ACC112 (cell line): ENCODE measurements at regions not wholly inside any gene's neighbourhood (a gene's known extent, or its start where the extent isn't known, plus 50 kb on each side); places are given as distances from the start of the nearest gene placed in this dataset.

ENCODE experiments used
- H2AFZ ChIP-seq: fragments of 200-600 bp; sonication (generic); one replicate; pipeline ENCODE4 v1.6.0; 2017; ENCODE audit warnings: antibody characterized with exemption, low read length; ENCODE audit not compliant: unreplicated experiment
- H3K27ac ChIP-seq: fragments of 200-600 bp; sonication (generic); 2 replicates; pipeline ENCODE4 v1.5.1; 2014; ENCODE audit warnings: low read depth, mild to moderate bottlenecking, antibody characterized with exemption, low read length, moderate library complexity
- H3K27me3 ChIP-seq: fragments of 200-600 bp; sonication (generic); 2 replicates; pipeline ENCODE4 v1.6.1; 2014; ENCODE audit warnings: mild to moderate bottlenecking, antibody characterized with exemption, low read length, moderate library complexity, mixed read lengths; ENCODE audit not compliant: insufficient read depth
- H3K36me3 ChIP-seq: fragments of 200-600 bp; sonication (generic); 2 replicates; pipeline ENCODE4 v1.6.1; 2016; ENCODE audit warnings: mild to moderate bottlenecking, antibody characterized with exemption, low read length, moderate library complexity, mixed read lengths; ENCODE audit not compliant: insufficient read depth
- H3K4me1 ChIP-seq: fragments of 200-600 bp; sonication (generic); one replicate; pipeline ENCODE4 v1.6.1; 2016; ENCODE audit warnings: low read length, mixed read lengths; ENCODE audit not compliant: insufficient read depth, unreplicated experiment, control insufficient read depth
- H3K4me3 ChIP-seq: fragments of 200-600 bp; sonication (generic); 2 replicates; pipeline ENCODE4 v1.5.1; 2014; ENCODE audit warnings: mild to moderate bottlenecking, low read depth, low read length
- H3K79me2 ChIP-seq: fragments of 200-600 bp; sonication (generic); one replicate; pipeline ENCODE4 v1.6.0; 2016; ENCODE audit warnings: low read length; ENCODE audit not compliant: control insufficient read depth, unreplicated experiment, insufficient read depth

GRCh38 chr9:134564431-134565170 is 77.0 kb upstream of the COL5A1 start:
- Histone ChIP-seq H3K27ac (no peak overlapping the region), H3K79me2 (no peaks in the 10 kb centered on the region), H3K4me3 (no peak overlapping the region), H3K27me3 (no peaks in the 10 kb centered on the region), H3K4me1 (peaks cover 5% of the 10 kb centered on the region), H2AFZ (no peak overlapping the region), H3K36me3 (no peaks in the 10 kb centered on the region)

- H3K79me2 ChIP-seq: no peaks in the 10 kb centered on the region
Observed at GRCh38 chr9:134565316-134565915, 76.2 kb upstream of the COL5A1 start.

GRCh38 chr9:134566196-134566847 is 75.3 kb upstream of the COL5A1 start:
- Histone ChIP-seq H3K27ac (no peak overlapping the region), H3K27me3 (no peaks in the 10 kb centered on the region), H3K79me2 (no peaks in the 10 kb centered on the region)

More at GRCh38 chr9:134565316-134565915, 76.2 kb upstream of the COL5A1 start:
- no peak overlapping the region for H3K4me3 ChIP-seq
- H3K27ac ChIP-seq: no peak overlapping the region
- H2AFZ ChIP-seq: no peak overlapping the region
- H3K27me3 ChIP-seq: no peaks in the 10 kb centered on the region
- H3K36me3 ChIP-seq: no peaks in the 10 kb centered on the region
- H3K4me1 ChIP-seq: peaks cover 5% of the 10 kb centered on the region

GRCh38 chr9:134566936-134567335 is 74.7 kb upstream of the COL5A1 start:
- Histone ChIP-seq H3K27me3 (no peaks in the 10 kb centered on the region), H2AFZ (no peak overlapping the region), H3K27ac (no peak overlapping the region), H3K36me3 (no peaks in the 10 kb centered on the region), H3K4me1 (peaks cover 5% of the 10 kb centered on the region), H3K79me2 (no peaks in the 10 kb centered on the region), H3K4me3 (no peak overlapping the region)

More at GRCh38 chr9:134566196-134566847, 75.3 kb upstream of the COL5A1 start:
- H3K36me3 ChIP-seq: no peaks in the 10 kb centered on the region
- no peak overlapping the region for H2AFZ ChIP-seq
- no peak overlapping the region for H3K4me3 ChIP-seq
- peaks cover 5% of the 10 kb centered on the region for H3K4me1 ChIP-seq

- H3K36me3 ChIP-seq: no peaks in the 10 kb centered on the region
- H3K27me3 ChIP-seq: no peaks in the 10 kb centered on the region
- no peak overlapping the region for H3K4me3 ChIP-seq
- H3K4me1 ChIP-seq: peaks cover 5% of the 10 kb centered on the region
- no peak overlapping the region for H2AFZ ChIP-seq
- no peaks in the 10 kb centered on the region for H3K79me2 ChIP-seq
- H3K27ac ChIP-seq: no peak overlapping the region
Observed at GRCh38 chr9:134568116-134568515, 73.5 kb upstream of the COL5A1 start.

GRCh38 chr9:134568811-134569210 is 72.8 kb upstream of the COL5A1 start:
- peaks cover 5% of the 10 kb centered on the region for H3K4me1 ChIP-seq
- H3K36me3 ChIP-seq: no peaks in the 10 kb centered on the region
- H2AFZ ChIP-seq: no peak overlapping the region
- no peaks in the 10 kb centered on the region for H3K79me2 ChIP-seq
- no peaks in the 10 kb centered on the region for H3K27me3 ChIP-seq
- H3K4me3 ChIP-seq: no peak overlapping the region
- H3K27ac ChIP-seq: no peak overlapping the region

GRCh38 chr9:134569626-134570025 is 72.0 kb upstream of the COL5A1 start:
- no peaks in the 10 kb centered on the region for H3K27me3 ChIP-seq

GRCh38 chr9:134570151-134570621 is 71.4 kb upstream of the COL5A1 start:
- Histone ChIP-seq H3K36me3 (no peaks in the 10 kb centered on the region), H3K4me3 (no peak overlapping the region), H3K27ac (no peak overlapping the region), H3K4me1 (no peaks in the 10 kb centered on the region), H2AFZ (no peak overlapping the region), H3K79me2 (no peaks in the 10 kb centered on the region), H3K27me3 (no peaks in the 10 kb centered on the region)

More at GRCh38 chr9:134569626-134570025, 72.0 kb upstream of the COL5A1 start:
- H3K4me1 ChIP-seq: peaks cover 3% of the 10 kb centered on the region
- no peak overlapping the region for H3K4me3 ChIP-seq
- no peaks in the 10 kb centered on the region for H3K36me3 ChIP-seq
- no peaks in the 10 kb centered on the region for H3K79me2 ChIP-seq
- no peak overlapping the region for H3K27ac ChIP-seq
- H2AFZ ChIP-seq: no peak overlapping the region

- Histone ChIP-seq H3K27ac (no peak overlapping the region), H2AFZ (no peak overlapping the region), H3K79me2 (no peaks in the 10 kb centered on the region), H3K4me1 (no peaks in the 10 kb centered on the region), H3K27me3 (no peaks in the 10 kb centered on the region), H3K36me3 (no peaks in the 10 kb centered on the region), H3K4me3 (no peak overlapping the region)
Observed at GRCh38 chr9:134570711-134571325, 70.8 kb upstream of the COL5A1 start.

- Histone ChIP-seq H3K36me3 (no peaks in the 10 kb centered on the region), H3K27ac (no peak overlapping the region), H3K27me3 (no peaks in the 10 kb centered on the region), H2AFZ (no peak overlapping the region), H3K4me1 (no peaks in the 10 kb centered on the region), H3K4me3 (no peak overlapping the region), H3K79me2 (no peaks in the 10 kb centered on the region)
Observed at GRCh38 chr9:134571326-134571931, 70.2 kb upstream of the COL5A1 start.
